Stimulated activated naive CD8-positive, alpha-beta T cell treated with anti-CD3 and anti-CD28 coated beads, Interleukin-15, amount 100 ng/mL, for 72 hours (primary cell): ENCODE measurements at regions not wholly inside any gene's neighbourhood (a gene's known extent, or its start where the extent isn't known, plus 50 kb on each side); places are given as distances from the start of the nearest gene placed in this dataset.

Experiments used
- ATAC-seq: fragments of 150-1000 bp; cut with Tn5 transposase; 2 replicates; pipeline ENCODE4 v1.10.0; 2021; ENCODE audit warnings: mild to moderate bottlenecking, moderate library complexity
- DNase-seq, 2 donors: peaks; one replicate each; pipeline ENCODE4 v3.0.0; 2021 to 2022
- H3K27ac Mint-ChIP-seq, 2 donors: one replicate each; pipeline ENCODE4 v1.8.0; 2022; ENCODE audit warnings: mild to moderate bottlenecking in 2 of 2, mixed read lengths in 2 of 2, moderate library complexity in 2 of 2
- H3K27me3 Mint-ChIP-seq: one replicate; pipeline ENCODE4 v1.8.0; 2022; ENCODE audit warnings: mixed read lengths
- H3K4me1 Mint-ChIP-seq: one replicate; pipeline ENCODE4 v1.8.0; 2022; ENCODE audit warnings: mild to moderate bottlenecking, mixed read lengths
- H3K4me3 Mint-ChIP-seq, 2 donors: one replicate each; pipeline ENCODE4 v1.8.0; 2022; ENCODE audit warnings: mild to moderate bottlenecking in 2 of 2, mixed read lengths in 2 of 2, moderate library complexity in 1 of 2
- H3K9me3 Mint-ChIP-seq, 2 donors: one replicate each; pipeline ENCODE4 v1.8.0; 2022; ENCODE audit warnings: mixed read lengths in 2 of 2

- Mint-ChIP-seq H3K4me1 (no peaks in the 10 kb centered on the region), H3K4me3 (no peak overlapping the region), H3K9me3 (peaks cover 4 to 7% of the 10 kb centered on the region in 2 donors), H3K27ac (no peak overlapping the region), H3K27me3 (peaks cover 49% of the 10 kb centered on the region)
- DNase-seq (no peak), ATAC-seq (no peak)
Measured at GRCh38 chr4:153850533-153851280, 61.8 kb upstream of the SFRP2 start.

- H3K27ac Mint-ChIP-seq, result no peak overlapping the region
- ATAC-seq (peak; percentile 28), DNase-seq (no peak)
- H3K4me1 Mint-ChIP-seq, result no peaks in the 10 kb centered on the region
- H3K9me3 Mint-ChIP-seq, result no peaks in the 10 kb centered on the region
- H3K27me3 Mint-ChIP-seq, result peaks cover 10% of the 10 kb centered on the region
- H3K4me3 Mint-ChIP-seq, result no peak overlapping the region
Measured at GRCh38 chr4:153844144-153844543, 55.3 kb upstream of the SFRP2 start.
